HCT116 (cell line): ENCODE measurements at regions not wholly inside any gene's neighbourhood (a gene's known extent, or its start where the extent isn't known, plus 50 kb on each side); places are given as distances from the start of the nearest gene placed in this dataset.

Experiments used
- CTCF ChIP-seq, 3 experiments: fragments of 200-600 bp in 1 of 3; sonication (generic) in 1 of 3; IDR thresholded peaks in 2 of 3; conservative IDR thresholded peaks in 1 of 3; 2 replicates each; pipeline ENCODE4 v1.5.1; 2012 to 2017; ENCODE audit warnings: low read depth in 2 of 3, low read length in 2 of 3, antibody characterized with exemption in 1 of 3, borderline replicate concordance in 1 of 3, control low read depth in 1 of 3, mild to moderate bottlenecking in 1 of 3, mixed read lengths in 1 of 3, mixed run types in 1 of 3, moderate library complexity in 1 of 3; ENCODE audit not compliant: insufficient read depth in 1 of 3
- POLR2AphosphoS5 ChIP-seq: IDR thresholded peaks from 2 replicates; pipeline ENCODE4 v1.6.1; 2011; ENCODE audit warnings: mild to moderate bottlenecking, low read depth, low read length, moderate library complexity

- TF ChIP-seq POLR2AphosphoS5 (no peak), CTCF (IDR thresholded peaks at IDR 0.05 in 2 of 3, conservative IDR thresholded peaks at IDR 0.05 in 1 of 3; ENCODE audit: borderline replicate concordance in 1 of 3, insufficient read depth in 1 of 3, low read depth in 2 of 3, low read length in 2 of 3) (no peak)
These were observed 108.7 kb downstream of the CD47 start for GRCh38 chr3:107982165-107982564.
